H9 (cell line): ENCODE measurements at regions not wholly inside any gene's neighbourhood (a gene's known extent, or its start where the extent isn't known, plus 50 kb on each side); places are given as distances from the start of the nearest gene placed in this dataset.

ENCODE experiments used
- DNase-seq: peaks from one replicate; pipeline ENCODE4 v3.0.0-alpha.2; 2017
- H2AFZ ChIP-seq: one replicate; pipeline ENCODE4 v1.6.1; 2013; ENCODE audit warnings: mild to moderate bottlenecking, low read length, control low read depth, moderate library complexity
- H2AK5ac ChIP-seq: 2 replicates; pipeline ENCODE4 v1.6.1; 2013; ENCODE audit warnings: low read length, control low read depth, mixed read lengths; ENCODE audit not compliant: insufficient read length
- H2BK120ac ChIP-seq: one replicate; pipeline ENCODE4 v1.6.1; 2013; ENCODE audit warnings: low read depth, mild to moderate bottlenecking, low read length, control low read depth, inconsistent platforms; ENCODE audit not compliant: poor library complexity, severe bottlenecking
- H2BK12ac ChIP-seq: 2 replicates; pipeline ENCODE4 v1.6.1; 2013; ENCODE audit warnings: low read length, control low read depth, mixed read lengths, low read depth; ENCODE audit not compliant: insufficient read length
- H2BK15ac ChIP-seq: 2 replicates; pipeline ENCODE4 v1.6.1; 2013; ENCODE audit warnings: low read depth, low read length, control low read depth
- H2BK20ac ChIP-seq: one replicate; pipeline ENCODE4 v1.6.1; 2013; ENCODE audit warnings: low read depth, mild to moderate bottlenecking, low read length, control low read depth, inconsistent platforms; ENCODE audit not compliant: poor library complexity, severe bottlenecking
- H2BK5ac ChIP-seq: 2 replicates; pipeline ENCODE4 v1.6.1; 2013; ENCODE audit warnings: low read length, control low read depth, mixed read lengths; ENCODE audit not compliant: insufficient read length
- H3K14ac ChIP-seq: 2 replicates; pipeline ENCODE4 v1.6.1; 2013; ENCODE audit warnings: low read length, control low read depth; ENCODE audit not compliant: insufficient read depth
- H3K18ac ChIP-seq: 2 replicates; pipeline ENCODE4 v1.6.1; 2013; ENCODE audit warnings: low read depth, mild to moderate bottlenecking, mixed read lengths, low read length, control low read depth; ENCODE audit not compliant: insufficient read length
- H3K23ac ChIP-seq: 2 replicates; pipeline ENCODE4 v1.6.1; 2013; ENCODE audit warnings: low read length, control low read depth, mixed read lengths, low read depth; ENCODE audit not compliant: insufficient read length
- H3K23me2 ChIP-seq: 2 replicates; pipeline ENCODE4 v1.6.1; 2013; ENCODE audit warnings: low read depth, mild to moderate bottlenecking, mixed read lengths, low read length, control low read depth; ENCODE audit not compliant: insufficient read length, poor library complexity, severe bottlenecking
- H3K27ac ChIP-seq: 2 replicates; pipeline ENCODE4 v1.5.1; 2013; ENCODE audit warnings: low read length, control low read depth, mixed read lengths, low read depth; ENCODE audit not compliant: insufficient read length
- H3K27me3 ChIP-seq: 2 replicates; pipeline ENCODE4 v1.6.1; 2013; ENCODE audit warnings: low read length, control low read depth, inconsistent platforms; ENCODE audit not compliant: insufficient read depth
- H3K4ac ChIP-seq: 2 replicates; pipeline ENCODE4 v1.6.1; 2013; ENCODE audit warnings: low read depth, mild to moderate bottlenecking, control low read depth, inconsistent platforms, low read length, moderate library complexity
- H3K4me1 ChIP-seq: 2 replicates; pipeline ENCODE4 v1.6.1; 2013; ENCODE audit warnings: low read length, control low read depth, inconsistent platforms; ENCODE audit not compliant: insufficient read depth
- H3K4me2 ChIP-seq: 2 replicates; pipeline ENCODE4 v1.6.1; 2013; ENCODE audit warnings: low read length, control low read depth, mixed read lengths; ENCODE audit not compliant: insufficient read length, insufficient read depth
- H3K56ac ChIP-seq: 2 replicates; pipeline ENCODE4 v1.6.1; 2013; ENCODE audit warnings: low read depth, mild to moderate bottlenecking, mixed read lengths, low read length, control low read depth; ENCODE audit not compliant: insufficient read length
- H3K79me1 ChIP-seq: 2 replicates; pipeline ENCODE4 v1.6.1; 2013; ENCODE audit warnings: low read depth, mild to moderate bottlenecking, moderate library complexity, low read length, control low read depth, inconsistent platforms; ENCODE audit not compliant: insufficient read depth, poor library complexity, severe bottlenecking
- H3K79me2 ChIP-seq: 2 replicates; pipeline ENCODE4 v1.6.1; 2013; ENCODE audit warnings: low read length, control low read depth, inconsistent platforms; ENCODE audit not compliant: insufficient read depth
- H3K9ac ChIP-seq: 2 replicates; pipeline ENCODE4 v1.6.1; 2013; ENCODE audit warnings: low read length, control low read depth, mixed read lengths; ENCODE audit not compliant: insufficient read length; ENCODE audit errors: extremely low read depth
- H3K9me3 ChIP-seq: one replicate; pipeline ENCODE4 v1.6.1; 2013; ENCODE audit warnings: low read depth, low read length, inconsistent platforms; ENCODE audit not compliant: control insufficient read depth
- H3T11ph ChIP-seq: one replicate; pipeline ENCODE4 v1.6.1; 2013; ENCODE audit warnings: mild to moderate bottlenecking, low read length, control low read depth, inconsistent platforms
- H4K20me1 ChIP-seq: one replicate; pipeline ENCODE4 v1.6.1; 2013; ENCODE audit not compliant: control insufficient read depth, insufficient read length, insufficient read depth
- H4K5ac ChIP-seq: 2 replicates; pipeline ENCODE4 v1.6.1; 2013; ENCODE audit warnings: low read depth, mild to moderate bottlenecking, mixed read lengths, low read length, control low read depth; ENCODE audit not compliant: insufficient read length
- H4K8ac ChIP-seq: replicated peaks from 2 replicates; pipeline ENCODE4 v1.6.1; 2013; ENCODE audit warnings: low read length, control low read depth, mixed read lengths, low read depth; ENCODE audit not compliant: insufficient read length
- H4K91ac ChIP-seq: 2 replicates; pipeline ENCODE4 v1.6.1; 2013; ENCODE audit warnings: low read depth, mild to moderate bottlenecking, moderate library complexity, mixed read lengths, low read length, control low read depth; ENCODE audit not compliant: insufficient read length
- H3K27ac Mint-ChIP-seq, 3 experiments: 2 replicates in 2 of 3; 3 replicates in 1 of 3; pipeline ENCODE4 v1.8.0; 2020 to 2021; ENCODE audit warnings: mixed read lengths in 3 of 3, mild to moderate bottlenecking in 1 of 3, moderate library complexity in 1 of 3
- H3K27me3 Mint-ChIP-seq: 2 replicates; pipeline ENCODE4 v1.8.0; 2021; ENCODE audit warnings: low read depth, mild to moderate bottlenecking, moderate library complexity, mixed read lengths
- H3K36me3 Mint-ChIP-seq, 3 experiments: 2 replicates in 2 of 3; 3 replicates in 1 of 3; pipeline ENCODE4 v1.8.0; 2020 to 2021; ENCODE audit warnings: low read depth in 3 of 3, mixed read lengths in 3 of 3; ENCODE audit not compliant: insufficient read depth in 1 of 3
- H3K4me1 Mint-ChIP-seq, 2 experiments: 2 replicates each; pipeline ENCODE4 v1.8.0; 2020; ENCODE audit warnings: mixed read lengths in 2 of 2
- H3K4me3 Mint-ChIP-seq, 2 experiments: 2 replicates in 1 of 2; 3 replicates in 1 of 2; pipeline ENCODE4 v1.8.0; 2020 to 2021; ENCODE audit warnings: mild to moderate bottlenecking in 2 of 2, mixed read lengths in 2 of 2, moderate library complexity in 1 of 2
- H3K9me3 Mint-ChIP-seq, 2 experiments: 2 replicates in 1 of 2; 3 replicates in 1 of 2; pipeline ENCODE4 v1.8.0; 2020; ENCODE audit warnings: mild to moderate bottlenecking in 2 of 2, mixed read lengths in 2 of 2, moderate library complexity in 1 of 2
- WGBS: extraction: QIAGEN DNeasy Blood & Tissue Kit; methylation state at CpG from one replicate; pipeline ENCODE4 v1.1.7; 2013; ENCODE audit warnings: missing lambda C conversion rate, low lambda C conversion rate, mixed read lengths; ENCODE audit not compliant: insufficient read length; ENCODE audit errors: extremely low coverage; 5-methylcytosine and 5-hydroxymethylcytosine counted together
- TF ChIP-seq, protein P1 (sequence below): fragments of 200-600 bp; sonication (generic); conservative IDR thresholded peaks from 3 replicates; pipeline ENCODE4 v1.8.0; 2021; ENCODE audit warnings: antibody characterized with exemption, mild to moderate bottlenecking

DNA sequence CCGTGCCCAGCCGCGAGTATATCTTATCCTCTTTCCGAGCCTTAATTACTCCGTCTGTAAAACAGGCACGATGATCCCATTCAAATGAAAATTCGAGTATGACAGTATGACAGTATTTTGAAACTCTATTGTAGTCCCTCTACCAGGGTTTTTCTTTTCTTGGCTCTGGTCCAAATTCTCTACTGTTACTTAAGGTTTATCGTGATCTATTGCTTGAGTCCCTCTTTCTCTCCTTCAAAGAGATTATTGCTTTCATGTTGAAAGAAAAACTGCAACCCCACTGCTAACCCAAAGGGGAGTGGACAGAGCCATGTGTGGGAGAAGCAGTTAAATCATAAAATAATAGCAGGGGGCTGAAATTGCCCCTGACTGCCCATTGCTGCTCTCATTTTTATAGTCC, 1156.6 kb upstream of the AUTS2 start:
- WGBS: no CpG with 5 or more reads among the region's 8 CpGs
- no peak overlapping the region for H2AFZ ChIP-seq
- H3K79me2 ChIP-seq: no peaks in the 10 kb centered on the region
- no peak overlapping the region for H2BK12ac ChIP-seq
- no peak overlapping the region for H3T11ph ChIP-seq
- no peaks in the 10 kb centered on the region for H3K27me3 ChIP-seq
- no peaks in the 10 kb centered on the region for H4K20me1 ChIP-seq
- no peak overlapping the region for H2BK5ac ChIP-seq
- H4K8ac ChIP-seq: no peak overlapping the region
- no peak overlapping the region for H4K91ac ChIP-seq
- H3K4me1 ChIP-seq: no peaks in the 10 kb centered on the region
- H3K4me2 ChIP-seq: no peak overlapping the region
- no peak overlapping the region for H3K23ac ChIP-seq
- Mint-ChIP-seq H3K27me3 (no peaks in the 10 kb centered on the region), H3K9me3 (no peaks in the 10 kb centered on the region; a peak in 1 of 5 replicates), H3K27ac (no peak overlapping the region), H3K4me3 (no peak overlapping the region), H3K4me1 (0 out of 4 replicates have a peak, but pooled peaks cover 0 to 3% of the 10 kb centered on the region in 2 experiments), H3K36me3 (no peaks in the 10 kb centered on the region; a peak in 2 of 7 replicates)
- H3K14ac ChIP-seq: no peak overlapping the region
- no peak overlapping the region for H3K56ac ChIP-seq
- H3K4ac ChIP-seq: no peak overlapping the region
- no peak overlapping the region for H3K18ac ChIP-seq
- no peak overlapping the region for H2BK120ac ChIP-seq
- DNase-seq: no peak
- no peak overlapping the region for H2AK5ac ChIP-seq
- TF ChIP-seq, protein P1, sequence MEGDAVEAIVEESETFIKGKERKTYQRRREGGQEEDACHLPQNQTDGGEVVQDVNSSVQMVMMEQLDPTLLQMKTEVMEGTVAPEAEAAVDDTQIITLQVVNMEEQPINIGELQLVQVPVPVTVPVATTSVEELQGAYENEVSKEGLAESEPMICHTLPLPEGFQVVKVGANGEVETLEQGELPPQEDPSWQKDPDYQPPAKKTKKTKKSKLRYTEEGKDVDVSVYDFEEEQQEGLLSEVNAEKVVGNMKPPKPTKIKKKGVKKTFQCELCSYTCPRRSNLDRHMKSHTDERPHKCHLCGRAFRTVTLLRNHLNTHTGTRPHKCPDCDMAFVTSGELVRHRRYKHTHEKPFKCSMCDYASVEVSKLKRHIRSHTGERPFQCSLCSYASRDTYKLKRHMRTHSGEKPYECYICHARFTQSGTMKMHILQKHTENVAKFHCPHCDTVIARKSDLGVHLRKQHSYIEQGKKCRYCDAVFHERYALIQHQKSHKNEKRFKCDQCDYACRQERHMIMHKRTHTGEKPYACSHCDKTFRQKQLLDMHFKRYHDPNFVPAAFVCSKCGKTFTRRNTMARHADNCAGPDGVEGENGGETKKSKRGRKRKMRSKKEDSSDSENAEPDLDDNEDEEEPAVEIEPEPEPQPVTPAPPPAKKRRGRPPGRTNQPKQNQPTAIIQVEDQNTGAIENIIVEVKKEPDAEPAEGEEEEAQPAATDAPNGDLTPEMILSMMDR: no peak
- no peak overlapping the region for H2BK20ac ChIP-seq
- no peak overlapping the region for H4K5ac ChIP-seq
- H3K79me1 ChIP-seq: no peaks in the 10 kb centered on the region
- no peak overlapping the region for H3K27ac ChIP-seq
- no peak overlapping the region for H2BK15ac ChIP-seq
- H3K23me2 ChIP-seq: no peaks in the 10 kb centered on the region
- no peaks in the 10 kb centered on the region for H3K9me3 ChIP-seq
- no peak overlapping the region for H3K9ac ChIP-seq
